H1 (cell line): ENCODE measurements at regions not wholly inside any gene's neighbourhood (a gene's known extent, or its start where the extent isn't known, plus 50 kb on each side); places are given as distances from the start of the nearest gene placed in this dataset.

Experiments used
- CTCF ChIA-PET: fragments of 300-600 bp; sonication (Branson Sonifier 250); formaldehyde crosslinking; loops from one replicate; lab custom pipeline; 2021; ENCODE audit not compliant: partially characterized antibody; lab: Charles Lee
- POLR2A ChIA-PET: fragments of 300-600 bp; sonication (Branson Sonifier 250); formaldehyde crosslinking; loops from one replicate; lab custom pipeline; 2021; ENCODE audit warnings: inconsistent platforms; ENCODE audit not compliant: partially characterized antibody; lab: Charles Lee
- DNase-seq, 2 experiments: peaks; one replicate each; pipeline versions ENCODE4 v3.0.0 to v3.0.0-alpha.2; 2010 to 2022; ENCODE audit warnings: low spot score in 2 of 2, low read depth in 1 of 2, mixed read lengths in 1 of 2
- FAIRE-seq: peaks from 2 replicates; lab custom pipeline; 2011; peaks lifted over from hg19 to GRCh38; lab: Jason Lieb, UNC
- H2AFZ ChIP-seq: 2 replicates; pipeline ENCODE4 v1.8.1; 2012; ENCODE audit warnings: low read length, inconsistent platforms
- H2AK5ac ChIP-seq: 2 replicates; pipeline ENCODE4 v1.6.1; 2013; ENCODE audit warnings: low read depth, low read length
- H2BK120ac ChIP-seq: replicated peaks from 2 replicates; pipeline ENCODE3; 2013; ENCODE audit warnings: low read depth, low read length, inconsistent platforms
- H2BK12ac ChIP-seq: 2 replicates; pipeline ENCODE4 v1.6.1; 2013; ENCODE audit warnings: low read depth, low read length
- H2BK15ac ChIP-seq: 2 replicates; pipeline ENCODE4 v1.6.1; 2013; ENCODE audit warnings: low read length
- H2BK20ac ChIP-seq: 2 replicates; pipeline ENCODE4 v1.6.1; 2013; ENCODE audit warnings: low read length
- H2BK5ac ChIP-seq: 2 replicates; pipeline ENCODE4 v1.6.1; 2013; ENCODE audit warnings: low read depth, low read length
- H3K14ac ChIP-seq: 2 replicates; pipeline ENCODE4 v1.6.1; 2013; ENCODE audit warnings: inconsistent platforms; ENCODE audit not compliant: insufficient read length
- H3K18ac ChIP-seq: 2 replicates; pipeline ENCODE4 v1.6.1; 2013; ENCODE audit warnings: low read length; ENCODE audit errors: extremely low read depth
- H3K23ac ChIP-seq: 2 replicates; pipeline ENCODE4 v1.6.1; 2013; ENCODE audit warnings: inconsistent platforms; ENCODE audit not compliant: insufficient read length
- H3K23me2 ChIP-seq: 2 replicates; pipeline ENCODE4 v1.6.1; 2013; ENCODE audit warnings: low read depth, low read length
- H3K27ac ChIP-seq: 2 replicates; pipeline ENCODE4 v1.6.1; 2011; ENCODE audit warnings: low read depth, low read length, inconsistent platforms
- H3K27me3 ChIP-seq, 4 experiments: replicated peaks in 1 of 4; 1 replicate in 1 of 4; 2 replicates in 3 of 4; pipeline versions ENCODE4 v1.6.1 to v1.8.1; 2011 to 2013; ENCODE audit warnings: low read length in 3 of 4, mild to moderate bottlenecking in 3 of 4, inconsistent platforms in 2 of 4, mixed read lengths in 2 of 4, moderate library complexity in 1 of 4; ENCODE audit not compliant: control insufficient read depth in 3 of 4, insufficient read depth in 3 of 4; ENCODE audit errors: extremely low read depth in 1 of 4
- H3K36me3 ChIP-seq, 4 experiments: 2 replicates each; pipeline versions ENCODE4 v1.6.1 to v1.8.1; 2011 to 2013; ENCODE audit warnings: mild to moderate bottlenecking in 4 of 4, low read length in 3 of 4, moderate library complexity in 2 of 4, control low read depth in 1 of 4, inconsistent platforms in 1 of 4; ENCODE audit not compliant: insufficient read depth in 4 of 4, control insufficient read depth in 2 of 4
- H3K4ac ChIP-seq: replicated peaks from 2 replicates; pipeline ENCODE3; 2013; ENCODE audit warnings: low read length, low read depth, mixed read lengths, inconsistent platforms; ENCODE audit not compliant: insufficient read length
- H3K4me1 ChIP-seq, 4 experiments: replicated peaks in 1 of 4; 1 replicate in 1 of 4; 2 replicates in 3 of 4; pipeline versions ENCODE4 v1.6.1 to v1.8.1; 2011 to 2013; ENCODE audit warnings: low read length in 3 of 4, inconsistent platforms in 2 of 4, mixed read lengths in 1 of 4; ENCODE audit not compliant: insufficient read depth in 4 of 4, control insufficient read depth in 3 of 4
- H3K4me2 ChIP-seq, 2 experiments: 2 replicates each; pipeline versions ENCODE4 v1.6.1 to v1.8.1; 2011 to 2013; ENCODE audit warnings: low read depth in 2 of 2, low read length in 2 of 2, control low read depth in 1 of 2, inconsistent platforms in 1 of 2, mild to moderate bottlenecking in 1 of 2; ENCODE audit not compliant: insufficient read depth in 1 of 2
- H3K4me3 ChIP-seq, 4 experiments: fragments of 200-600, 300-600 bp in 1 of 4; sonication (generic), shearing (Covaris generic), sonication (Bioruptor Twin) in 1 of 4; 2 replicates each; pipeline versions ENCODE4 v1.5.1 to v1.8.1; 2011 to 2016; ENCODE audit warnings: low read length in 4 of 4, low read depth in 3 of 4, control low read depth in 2 of 4, inconsistent platforms in 2 of 4, mild to moderate bottlenecking in 2 of 4, mixed read lengths in 1 of 4, moderate library complexity in 1 of 4; ENCODE audit not compliant: insufficient read depth in 2 of 4; ENCODE audit errors: extremely low read depth in 1 of 4
- H3K56ac ChIP-seq: replicated peaks from 2 replicates; pipeline ENCODE3; 2013; ENCODE audit warnings: low read depth, mild to moderate bottlenecking, mixed read lengths, low read length, inconsistent platforms; ENCODE audit not compliant: insufficient read length
- H3K79me1 ChIP-seq: 2 replicates; pipeline ENCODE4 v1.6.1; 2013; ENCODE audit warnings: low read depth, low read length, control low read depth
- H3K79me2 ChIP-seq, 2 experiments: 2 replicates each; pipeline versions ENCODE4 v1.6.1 to v1.8.1; 2012 to 2013; ENCODE audit warnings: low read length in 2 of 2, mild to moderate bottlenecking in 2 of 2, inconsistent platforms in 1 of 2; ENCODE audit not compliant: insufficient read depth in 2 of 2, control insufficient read depth in 1 of 2
- H3K9ac ChIP-seq, 4 experiments: replicated peaks in 1 of 4; 1 replicate in 1 of 4; 2 replicates in 3 of 4; pipeline versions ENCODE4 v1.6.1 to v1.8.1; 2011 to 2013; ENCODE audit warnings: low read depth in 3 of 4, low read length in 3 of 4, control low read depth in 2 of 4, mild to moderate bottlenecking in 2 of 4, moderate library complexity in 2 of 4, inconsistent platforms in 1 of 4; ENCODE audit errors: extremely low read depth in 1 of 4
- H3K9me3 ChIP-seq, 2 experiments: 2 replicates each; pipeline versions ENCODE4 v1.6.1 to v1.8.1; 2012 to 2013; ENCODE audit warnings: mild to moderate bottlenecking in 2 of 2, moderate library complexity in 2 of 2, control low read depth in 1 of 2, inconsistent platforms in 1 of 2, low read depth in 1 of 2, low read length in 1 of 2, mixed read lengths in 1 of 2; ENCODE audit not compliant: insufficient read depth in 2 of 2
- H4K20me1 ChIP-seq, 2 experiments: replicated peaks in 1 of 2; 2 replicates each; pipeline versions ENCODE3 to v1.8.1; 2011 to 2013; ENCODE audit warnings: inconsistent platforms in 2 of 2, low read length in 2 of 2, mild to moderate bottlenecking in 1 of 2; ENCODE audit not compliant: insufficient read depth in 2 of 2, control insufficient read depth in 1 of 2
- H4K5ac ChIP-seq: 2 replicates; pipeline ENCODE4 v1.6.1; 2013; ENCODE audit warnings: low read length, low read depth, mixed read lengths, inconsistent platforms; ENCODE audit not compliant: insufficient read length
- H4K8ac ChIP-seq: 2 replicates; pipeline ENCODE4 v1.8.0; 2013; ENCODE audit warnings: mild to moderate bottlenecking, moderate library complexity, low read length, inconsistent platforms; ENCODE audit not compliant: insufficient read depth; ENCODE audit errors: extremely low read depth
- H4K91ac ChIP-seq: replicated peaks from 2 replicates; pipeline ENCODE3; 2013; ENCODE audit warnings: low read length, mixed read lengths, inconsistent platforms; ENCODE audit not compliant: insufficient read length
- YY1 ChIP-seq: IDR thresholded peaks from 2 replicates; pipeline ENCODE4 v1.6.1; 2011; ENCODE audit warnings: low read depth, mild to moderate bottlenecking, low read length
- WGBS, 2 experiments: shearing (Covaris generic) in 1 of 2; methylation state at CpG; one replicate each; pipeline versions ENCODE4 v1.1.6 to v1.1.7; 2013 to 2015; ENCODE audit warnings: low lambda C conversion rate in 2 of 2, mixed read lengths in 2 of 2, inconsistent platforms in 1 of 2, low coverage in 1 of 2, missing lambda C conversion rate in 1 of 2; ENCODE audit not compliant: insufficient replicate concordance in 2 of 2, insufficient coverage in 1 of 2, insufficient read length in 1 of 2; ENCODE audit errors: extremely low coverage in 1 of 2, missing lambda C conversion rate in 1 of 2; 5-methylcytosine and 5-hydroxymethylcytosine counted together

- Histone ChIP-seq H3K9ac (no peak overlapping the region), H4K5ac (no peak overlapping the region), H2AK5ac (no peak overlapping the region), H2BK12ac (no peak overlapping the region), H4K91ac (no peak overlapping the region), H3K9me3 (no peaks in the 10 kb centered on the region), H3K56ac (no peak overlapping the region), H2BK20ac (no peak overlapping the region), H2BK15ac (no peak overlapping the region), H3K14ac (no peak overlapping the region), H3K4me2 (no peak overlapping the region), H4K20me1 (no peaks in the 10 kb centered on the region), H3K79me1 (no peaks in the 10 kb centered on the region), H2BK5ac (no peak overlapping the region), H4K8ac (no peak overlapping the region), H3K4ac (no peak overlapping the region), H3K27me3 (no peaks in the 10 kb centered on the region), H3K79me2 (no peaks in the 10 kb centered on the region), H3K4me3 (no peak overlapping the region), H3K4me1 (no peaks in the 10 kb centered on the region), H3K36me3 (no peaks in the 10 kb centered on the region), H2AFZ (no peak overlapping the region), H3K18ac (no peak overlapping the region), H3K27ac (no peak overlapping the region), H3K23me2 (no peaks in the 10 kb centered on the region), H2BK120ac (no peak overlapping the region), H3K23ac (no peak overlapping the region)
- ChIA-PET CTCF (interaction anchor here (1.1 kb wide), 1 partner anchor 193 kb away, joined by 3 read pairs; no protein-coding TSS in a partner anchor), POLR2A (no interaction called here)
- DNase-seq (no peak), FAIRE-seq (no peak)
- 90% methylated on average over 6 of the region's 7 CpGs; no CpG with 5 or more reads in 1 of the 2 experiments for WGBS, 2 experiments
- TF ChIP-seq YY1: no peak
Observed at GRCh38 chr2:30359644-30360167, 87.3 kb upstream of the LCLAT1 start.
